PC-3 (cell line): ENCODE measurements at regions not wholly inside any gene's neighbourhood (a gene's known extent, or its start where the extent isn't known, plus 50 kb on each side); places are given as distances from the start of the nearest gene placed in this dataset.
"Not testable (repeated sequence)": the region's sequence is repeated elsewhere in the genome, so short reads cannot be mapped to it uniquely, and the experiment has no call there.

Experiments used
- ATAC-seq: fragments of 200-7000 bp; cut with Tn5 transposase; 2 replicates; pipeline ENCODE4 v1.9.1; 2020; ENCODE audit warnings: mild to moderate bottlenecking, moderate library complexity
- BruUV-seq: library from RNA; stranded (reverse); fragments of 400-500 nt; replicated peaks from 2 replicates; lab custom pipeline; 2021; lab: Mats Ljungman, UMichigan
- CTCF ChIA-PET: fragments of 300-600 bp; sonication (Branson Sonifier 250); formaldehyde crosslinking; loops from one replicate; lab custom pipeline; 2022; ENCODE audit warnings: antibody characterized with exemption; lab: Charles Lee
- POLR2A ChIA-PET: fragments of 300-600 bp; sonication (Branson Sonifier 250); formaldehyde crosslinking; loops from one replicate; lab custom pipeline; 2022; ENCODE audit warnings: antibody characterized with exemption; ENCODE audit not compliant: unreplicated experiment; lab: Charles Lee
- DNase-seq: peaks from one replicate; pipeline ENCODE4 v3.0.0-alpha.2; 2015
- H2AFZ ChIP-seq: fragments of 300-600 bp; sonication (generic); 2 replicates; pipeline ENCODE4 v1.6.0; 2016; ENCODE audit warnings: antibody characterized with exemption, low read length
- H3F3A ChIP-seq: fragments of 300-600 bp; sonication (generic); one replicate; pipeline ENCODE4 v1.6.0; 2017; ENCODE audit warnings: antibody characterized with exemption, low read length, control low read depth, mild to moderate bottlenecking; ENCODE audit not compliant: unreplicated experiment
- H3K27ac ChIP-seq: fragments of 300-600 bp; sonication (generic); 2 replicates; pipeline ENCODE4 v1.5.1; 2016; ENCODE audit warnings: mild to moderate bottlenecking, low read length
- H3K27me3 ChIP-seq: fragments of 300-600 bp; sonication (generic); 2 replicates; pipeline ENCODE4 v1.6.1; 2016; ENCODE audit warnings: low read length, mixed read lengths
- H3K36me3 ChIP-seq: fragments of 300-600 bp; sonication (generic); 2 replicates; pipeline ENCODE4 v1.6.1; 2016; ENCODE audit warnings: low read depth, mixed run types, low read length, mixed read lengths
- H3K4me1 ChIP-seq: fragments of 300-600 bp; sonication (generic); 2 replicates; pipeline ENCODE4 v1.5.1; 2016; ENCODE audit warnings: low read length; ENCODE audit not compliant: insufficient read depth
- H3K4me2 ChIP-seq: fragments of 300-600 bp; sonication (generic); 2 replicates; pipeline ENCODE4 v1.6.0; 2016; ENCODE audit warnings: low read length
- H3K4me3 ChIP-seq: fragments of 300-600 bp; sonication (generic); 2 replicates; pipeline ENCODE4 v1.5.1; 2016; ENCODE audit warnings: mild to moderate bottlenecking, low read length, mixed read lengths
- H3K79me2 ChIP-seq: fragments of 300-600 bp; sonication (generic); 2 replicates; pipeline ENCODE4 v1.6.1; 2017; ENCODE audit warnings: low read length, mixed read lengths
- H3K9ac ChIP-seq: fragments of 300-600 bp; sonication (generic); 2 replicates; pipeline ENCODE4 v1.6.0; 2016; ENCODE audit warnings: mild to moderate bottlenecking, low read length
- H3K9me2 ChIP-seq: fragments of 300-600 bp; sonication (generic); replicated peaks from 2 replicates; pipeline ENCODE4 v1.6.1; 2016; ENCODE audit warnings: mixed run types, low read length, mixed read lengths
- H3K9me3 ChIP-seq: fragments of 300-600 bp; sonication (generic); 2 replicates; pipeline ENCODE4 v1.6.1; 2016; ENCODE audit warnings: low read length, mixed read lengths
- H4K20me1 ChIP-seq: fragments of 300-600 bp; sonication (generic); 2 replicates; pipeline ENCODE4 v1.6.1; 2016; ENCODE audit warnings: low read length, mixed read lengths
- intact Hi-C: fragments of 100-400 bp; cut with micrococcal nuclease; formaldehyde crosslinking; loops from 2 replicates; pipeline ENCODE4 v1.9.0; 2023

- intact Hi-C loops = not testable (repeated sequence)
Measured at GRCh38 chr12:9307255-9307654, 99.1 kb upstream of the PZP start.

GRCh38 chr12:9306004-9306403 lies 97.8 kb upstream of the PZP start:
- BruUV-seq, CTCF ChIA-PET, POLR2A ChIA-PET, H3K4me3 ChIP-seq, H4K20me1 ChIP-seq, H3K36me3 ChIP-seq, intact Hi-C loops, H3F3A ChIP-seq, H3K9me3 ChIP-seq, H3K27me3 ChIP-seq, H3K9me2 ChIP-seq, H2AFZ ChIP-seq, H3K79me2 ChIP-seq, ATAC-seq, H3K4me1 ChIP-seq, H3K9ac ChIP-seq, H3K27ac ChIP-seq, DNase-seq, H3K4me2 ChIP-seq: not testable (repeated sequence)

More at GRCh38 chr12:9307255-9307654, 99.1 kb upstream of the PZP start:
- H4K20me1 ChIP-seq, H3K4me1 ChIP-seq, BruUV-seq, H3K4me3 ChIP-seq, H3K27ac ChIP-seq, H3K4me2 ChIP-seq, H3K9me3 ChIP-seq, H3K9ac ChIP-seq, POLR2A ChIA-PET, H2AFZ ChIP-seq, H3K9me2 ChIP-seq, ATAC-seq, H3K36me3 ChIP-seq, DNase-seq, H3F3A ChIP-seq, CTCF ChIA-PET, H3K79me2 ChIP-seq, H3K27me3 ChIP-seq: not testable (repeated sequence)

DNA sequence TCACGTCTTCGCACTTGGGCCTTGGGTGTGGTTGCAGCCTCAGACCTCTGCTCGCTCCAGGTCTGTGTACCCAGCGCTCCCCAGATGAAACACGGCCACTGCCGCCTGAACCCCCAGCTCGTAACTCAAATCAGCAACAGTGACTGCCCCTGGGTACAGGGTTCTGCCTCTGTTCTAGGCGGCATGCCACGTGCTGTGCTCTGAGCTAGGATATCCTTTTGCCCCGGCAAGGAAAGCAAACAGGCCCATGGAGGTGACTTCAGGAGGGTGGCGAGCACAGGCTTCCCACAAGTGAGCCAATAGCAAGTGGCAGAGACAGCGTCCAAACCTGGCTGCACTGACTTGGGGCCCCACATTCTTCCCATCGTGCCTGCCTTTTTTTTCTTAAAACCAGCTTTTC lies 96.3 kb upstream of the PZP start:
- H3K9me3 ChIP-seq, ATAC-seq, H3F3A ChIP-seq, BruUV-seq, H3K27me3 ChIP-seq, H2AFZ ChIP-seq, H3K4me2 ChIP-seq, H3K79me2 ChIP-seq, H3K27ac ChIP-seq, H4K20me1 ChIP-seq, H3K9ac ChIP-seq, H3K4me1 ChIP-seq, H3K4me3 ChIP-seq, H3K36me3 ChIP-seq, DNase-seq, CTCF ChIA-PET, POLR2A ChIA-PET, H3K9me2 ChIP-seq, intact Hi-C loops: not testable (repeated sequence)

DNA sequence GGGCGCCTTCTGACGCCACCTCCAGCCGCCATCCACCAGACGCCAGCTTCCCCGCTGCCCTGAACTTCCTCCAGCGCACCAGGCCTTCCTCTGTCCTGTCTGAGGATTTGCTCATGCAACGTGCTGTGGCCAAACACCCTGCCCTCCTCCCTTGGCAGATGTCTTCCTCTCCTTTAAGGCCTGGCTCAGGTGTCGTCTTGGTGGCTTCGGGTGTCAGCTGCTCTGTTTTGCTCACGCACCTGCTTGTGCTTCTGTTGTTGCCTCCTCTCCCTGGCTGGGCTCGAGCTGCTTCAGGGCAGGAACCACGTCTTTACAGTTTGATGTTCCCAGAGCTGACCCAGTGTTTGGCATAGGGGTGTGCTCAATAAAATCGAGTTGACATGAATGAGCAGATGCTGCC lies 87.7 kb upstream of the PZP start:
- CTCF ChIA-PET, H3K79me2 ChIP-seq, H3K27me3 ChIP-seq, H3K4me3 ChIP-seq, H3K9me2 ChIP-seq, H3K9ac ChIP-seq, H3K4me1 ChIP-seq, BruUV-seq, H3F3A ChIP-seq, H2AFZ ChIP-seq, H3K27ac ChIP-seq, H4K20me1 ChIP-seq, intact Hi-C loops, POLR2A ChIA-PET, H3K4me2 ChIP-seq, H3K9me3 ChIP-seq, H3K36me3 ChIP-seq, ATAC-seq, DNase-seq: not testable (repeated sequence)

DNA sequence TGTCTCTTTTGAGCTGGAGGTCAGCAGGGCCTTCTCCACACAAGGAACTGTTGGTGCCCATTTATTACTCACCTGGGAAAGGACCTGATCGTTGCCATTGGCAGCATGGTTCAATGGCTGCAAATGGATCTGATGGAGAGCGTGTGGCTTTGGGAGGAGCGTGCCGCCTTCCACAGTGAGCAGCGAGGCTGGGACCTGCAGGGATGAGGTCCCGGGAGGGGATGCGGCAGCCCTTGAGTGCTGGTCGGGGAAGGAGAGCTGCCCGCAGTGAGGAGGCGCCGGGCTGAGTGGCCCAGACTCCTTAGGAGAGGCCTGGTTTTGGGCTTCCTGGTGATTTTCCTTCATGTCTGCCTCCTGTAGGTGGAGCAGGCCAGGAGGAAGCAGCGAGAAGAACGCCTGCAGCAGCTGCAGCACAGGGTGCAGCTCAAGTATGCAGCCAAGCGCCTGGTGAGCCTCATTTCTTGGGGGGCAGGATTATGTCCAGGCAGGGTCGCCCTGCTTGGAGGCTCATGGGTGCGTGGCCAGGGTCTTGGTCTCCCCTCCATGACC lies 86.0 kb upstream of the PZP start:
- H3K4me3 ChIP-seq, CTCF ChIA-PET, DNase-seq, POLR2A ChIA-PET, H3K9me2 ChIP-seq, H3K27ac ChIP-seq, H3K79me2 ChIP-seq, H3K27me3 ChIP-seq, H3K9me3 ChIP-seq, BruUV-seq, H3K4me2 ChIP-seq, H3K4me1 ChIP-seq, H2AFZ ChIP-seq, H3F3A ChIP-seq, intact Hi-C loops, H3K9ac ChIP-seq, H3K36me3 ChIP-seq, ATAC-seq, H4K20me1 ChIP-seq: not testable (repeated sequence)

DNA sequence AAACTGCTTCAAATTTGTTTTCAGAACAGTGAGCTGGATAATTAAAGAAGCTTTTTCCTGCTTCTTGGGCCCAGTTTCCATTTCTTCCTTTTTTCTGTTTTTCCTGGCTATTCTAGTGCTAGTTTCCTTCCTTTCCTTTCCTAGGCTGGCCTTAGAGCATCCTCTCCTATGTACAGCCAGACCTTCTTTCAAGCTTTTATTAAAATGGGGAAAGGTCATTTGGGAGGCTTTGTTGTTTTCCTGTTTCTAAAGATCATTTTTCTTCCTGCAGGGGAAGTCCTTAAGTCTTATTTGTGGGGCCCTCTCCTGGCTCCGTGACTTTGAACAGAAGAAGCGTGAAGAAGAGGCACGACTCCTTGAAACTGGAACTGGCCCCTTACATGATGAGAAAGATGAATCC lies 85.2 kb upstream of the PZP start:
- CTCF ChIA-PET, BruUV-seq, H3K9me3 ChIP-seq: not testable (repeated sequence)

GRCh38 chr12:9289984-9290383 lies 81.8 kb upstream of the PZP start:
- BruUV-seq, POLR2A ChIA-PET, CTCF ChIA-PET, H3F3A ChIP-seq, H3K27me3 ChIP-seq, H3K4me3 ChIP-seq, H3K79me2 ChIP-seq, H3K4me1 ChIP-seq, H3K9me3 ChIP-seq, intact Hi-C loops, H3K4me2 ChIP-seq, H2AFZ ChIP-seq, H3K36me3 ChIP-seq, H3K9ac ChIP-seq, H4K20me1 ChIP-seq, DNase-seq, H3K9me2 ChIP-seq, H3K27ac ChIP-seq, ATAC-seq: not testable (repeated sequence)

More for the DNA sequence above, 85.2 kb upstream of the PZP start:
- H3F3A ChIP-seq, H3K36me3 ChIP-seq, H2AFZ ChIP-seq, H3K9ac ChIP-seq, H3K27ac ChIP-seq, H4K20me1 ChIP-seq, H3K9me2 ChIP-seq, H3K4me2 ChIP-seq, DNase-seq, intact Hi-C loops, H3K79me2 ChIP-seq, H3K27me3 ChIP-seq, ATAC-seq, POLR2A ChIA-PET, H3K4me1 ChIP-seq, H3K4me3 ChIP-seq: not testable (repeated sequence)
